ENCODE measurements at regions not wholly inside any gene's neighbourhood (a gene's known extent, or its start where the extent isn't known, plus 50 kb on each side); places are given as distances from the start of the nearest gene placed in this dataset.

- no peak for DNase-seq
These were observed 251.2 kb upstream of the NOX3 start for GRCh38 chr6:155706806-155707205.

DNA sequence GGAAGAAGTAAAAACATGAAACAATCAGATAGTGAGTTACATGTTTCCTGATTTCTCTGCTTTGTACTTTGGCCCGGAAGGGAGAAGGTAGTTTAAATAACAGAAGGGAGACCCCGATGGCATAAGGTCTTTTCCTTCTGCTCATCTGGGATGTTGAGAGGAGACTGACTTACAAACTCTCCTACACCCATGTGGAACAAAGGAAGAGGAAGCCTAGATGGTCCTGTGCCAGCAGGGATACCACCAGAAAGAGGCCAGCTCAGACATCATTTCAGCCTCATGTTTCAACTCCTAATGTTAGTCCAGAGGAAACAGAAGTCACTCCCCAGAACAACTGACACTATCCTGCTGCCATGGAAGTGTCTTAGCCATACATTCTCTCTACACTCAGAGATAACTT, 250.7 kb upstream of the NOX3 start:
- DNase-seq, result no peak

DNA sequence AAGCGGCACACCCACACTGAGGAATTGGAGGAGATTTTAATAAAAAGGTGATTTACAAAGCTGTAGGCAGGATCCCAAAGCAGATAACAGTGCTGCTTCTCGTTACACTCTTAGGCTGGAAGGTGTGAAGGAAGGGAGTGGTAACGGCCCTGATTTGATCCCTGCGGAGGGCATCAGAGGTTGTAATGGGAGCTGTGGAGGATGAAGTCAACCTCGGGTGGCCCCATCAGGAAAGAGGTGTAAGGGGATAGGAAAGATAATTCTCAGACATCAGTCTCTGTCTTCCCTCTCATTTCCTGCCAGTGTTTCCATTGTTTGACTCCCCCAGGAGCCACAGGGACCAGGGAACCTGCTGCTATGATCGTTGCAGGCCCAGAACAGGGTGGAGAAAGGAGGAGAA, 245.7 kb upstream of the NOX3 start:
- DNase-seq, result no peak

GRCh38 chr6:155695495-155695894, 239.9 kb upstream of the NOX3 start:
- DNase-seq, result no peak

GRCh38 chr6:155694419-155694790, 238.8 kb upstream of the NOX3 start:
- DNase-seq, result no peak

- no peak for DNase-seq
These were observed 238.2 kb upstream of the NOX3 start for GRCh38 chr6:155693573-155694418.

DNA sequence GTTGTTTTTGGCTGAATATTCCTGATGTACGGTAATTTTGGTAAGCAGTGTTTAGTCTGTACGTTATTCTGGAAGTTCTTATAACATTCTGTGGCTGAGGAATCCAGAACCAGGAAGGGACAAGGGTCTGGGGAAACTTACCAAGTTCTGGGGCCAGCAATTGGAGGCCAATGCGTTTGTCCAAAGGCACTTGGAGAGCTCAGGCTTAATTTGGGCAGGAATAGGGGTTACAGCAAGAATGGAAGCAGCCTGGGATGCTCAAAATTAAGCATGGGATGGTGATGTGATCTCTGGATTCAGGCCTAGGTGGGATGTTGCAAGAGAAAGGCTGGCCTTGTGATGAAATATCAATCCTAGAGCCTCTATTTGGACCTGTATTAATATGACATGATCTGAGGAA, 235.2 kb upstream of the NOX3 start:
- DNase-seq, result no peak

- DNase-seq, result no peak
These were observed 232.0 kb upstream of the NOX3 start for GRCh38 chr6:155687645-155688044.

GRCh38 chr6:155684416-155685196, 229.0 kb upstream of the NOX3 start:
- DNase-seq, result no peak

DNA sequence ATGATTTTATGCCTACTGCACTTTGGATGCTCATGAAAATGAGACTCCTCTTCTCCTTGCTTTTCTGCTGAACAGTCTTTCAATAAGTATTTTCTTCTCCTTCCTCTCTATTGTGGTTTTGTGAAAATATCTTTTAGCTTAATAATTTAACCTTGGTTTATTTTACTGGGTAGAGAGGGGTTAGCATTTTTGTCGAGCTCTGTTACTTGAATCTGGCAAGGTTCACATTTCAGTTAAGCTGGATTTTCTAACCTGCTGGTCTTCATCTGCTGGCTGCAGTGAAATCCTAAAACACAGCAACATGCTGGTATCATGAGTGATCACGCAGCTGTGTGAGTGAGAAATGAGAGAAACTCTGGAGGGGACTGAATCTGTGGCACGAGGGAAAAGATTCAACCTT, 222.7 kb upstream of the NOX3 start:
- DNase-seq, result no peak

- DNase-seq, result no peak
These were observed 220.7 kb upstream of the NOX3 start for GRCh38 chr6:155676346-155676745.

- DNase-seq, result no peak
These were observed 215.0 kb upstream of the NOX3 start for GRCh38 chr6:155670655-155671054.

DNA sequence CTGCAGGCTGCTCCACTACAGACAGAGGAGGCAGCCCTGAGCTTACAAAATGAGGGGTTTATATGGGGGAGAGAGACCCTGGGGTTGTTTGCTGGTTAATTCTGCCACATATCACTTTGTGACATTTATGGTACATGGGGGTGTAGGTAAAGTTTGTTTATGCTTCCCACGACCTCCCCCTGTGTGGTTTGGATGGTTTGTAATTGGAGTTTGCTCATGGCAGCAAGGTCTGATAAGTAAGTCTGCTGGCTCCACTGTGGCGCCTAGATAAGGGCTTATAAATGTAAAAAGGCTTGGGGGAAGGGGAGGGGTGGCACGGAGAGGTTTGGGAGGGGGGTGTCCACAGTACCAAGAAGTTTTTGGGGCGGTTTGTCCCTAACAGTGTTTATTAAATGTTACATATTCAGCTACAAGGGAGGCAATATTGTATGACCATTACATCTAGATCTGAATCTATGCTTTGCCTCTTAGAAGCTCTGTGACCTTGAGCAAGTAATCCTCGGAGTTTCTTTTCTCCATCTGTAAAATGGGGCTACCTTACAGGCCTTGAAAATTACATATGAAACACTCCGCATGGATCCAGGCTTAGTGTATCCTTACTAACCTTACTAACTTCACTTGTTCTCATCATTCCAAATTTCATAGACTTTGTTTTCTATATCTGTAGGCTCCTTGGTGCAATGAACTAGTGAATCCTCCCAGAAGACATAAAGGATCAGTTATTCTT, 204.8 kb upstream of the NOX3 start:
- no peak for DNase-seq

DNA sequence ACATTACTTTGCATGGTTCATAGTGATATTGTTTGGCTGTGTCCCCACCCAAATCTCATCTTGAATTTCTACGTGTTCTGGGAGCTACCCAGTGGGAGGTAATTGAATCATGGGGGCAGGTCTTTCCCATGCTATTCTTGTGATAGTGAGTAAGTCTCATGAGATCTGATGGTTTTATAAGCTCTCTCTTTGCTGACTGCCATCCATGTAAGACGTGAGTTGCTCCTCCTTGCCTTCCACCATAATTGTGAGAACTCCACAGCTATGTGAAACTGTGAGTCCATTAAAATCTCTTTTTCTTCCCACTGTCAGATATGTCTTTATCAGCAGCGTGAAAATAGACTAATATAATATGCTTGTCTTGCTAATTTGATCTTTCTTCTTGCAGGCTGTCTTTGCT, 200.4 kb upstream of the NOX3 start:
- DNase-seq, result no peak

DNA sequence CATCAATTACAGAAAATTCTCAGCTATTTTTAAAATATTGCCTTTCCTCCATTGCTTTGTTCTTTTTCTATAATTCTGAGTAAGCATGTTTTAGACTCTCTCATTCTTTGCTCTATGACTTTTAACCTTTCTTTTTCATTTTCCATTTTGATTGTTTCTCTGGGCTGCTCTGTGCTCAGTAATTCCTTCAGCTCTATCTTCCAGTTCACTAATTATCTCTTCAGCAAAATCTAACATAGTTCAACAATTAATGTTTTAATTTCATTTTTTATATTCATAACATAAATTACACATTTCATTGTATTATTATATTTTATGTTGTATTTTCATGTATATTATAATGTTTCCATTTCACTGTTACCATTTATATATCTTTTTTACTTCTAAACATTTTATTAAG, 198.8 kb upstream of the NOX3 start:
- DNase-seq, result no peak

GRCh38 chr6:155648301-155648700, 192.7 kb upstream of the NOX3 start:
- no peak for DNase-seq

GRCh38 chr6:155647354-155647753, 191.7 kb upstream of the NOX3 start:
- no peak for DNase-seq

GRCh38 chr6:155646443-155646842, 190.8 kb upstream of the NOX3 start:
- no peak for DNase-seq

GRCh38 chr6:155645325-155645724, 189.7 kb upstream of the NOX3 start:
- no peak for DNase-seq

GRCh38 chr6:155641603-155642002, 186.0 kb upstream of the NOX3 start:
- DNase-seq, result no peak

GRCh38 chr6:155638200-155638599, 182.6 kb upstream of the NOX3 start:
- no peak for DNase-seq

DNA sequence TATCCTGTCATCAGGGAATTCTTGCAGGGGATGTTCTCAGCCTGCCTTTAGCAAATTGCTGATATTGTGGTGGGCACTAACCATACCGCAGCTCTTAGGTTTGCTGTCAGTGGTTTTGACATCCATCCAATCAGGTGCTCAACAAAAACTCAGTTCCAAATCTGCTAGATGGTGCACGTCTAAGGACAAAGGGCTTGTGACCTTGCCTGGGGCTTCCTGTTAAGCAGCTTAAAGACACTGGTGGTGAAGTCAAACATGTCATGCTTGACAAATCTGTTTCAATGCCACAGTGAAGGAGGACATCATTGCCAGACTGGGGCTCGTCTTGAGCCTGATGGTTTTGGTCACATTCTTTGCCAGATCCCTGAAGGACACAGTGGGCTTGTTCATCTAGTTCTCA, 179.8 kb upstream of the NOX3 start:
- DNase-seq, result no peak

DNA sequence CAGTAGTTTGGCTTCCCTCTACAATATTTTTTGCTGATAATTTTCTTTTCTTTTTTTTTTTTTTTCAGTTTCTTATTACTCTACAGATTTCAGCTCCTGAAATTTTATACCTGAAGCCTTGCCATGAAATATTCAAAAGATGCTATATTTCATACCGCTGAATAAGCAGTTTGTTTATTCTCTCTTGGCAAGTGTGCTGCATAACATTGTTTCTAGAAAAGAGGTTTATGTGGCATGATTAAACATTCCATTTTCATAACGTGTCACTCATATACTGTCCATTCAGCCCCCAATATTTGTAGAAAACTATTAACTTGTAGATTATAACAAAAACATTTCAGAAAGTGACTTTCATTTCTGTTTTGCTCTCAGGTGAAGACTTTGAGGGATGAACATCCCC, 174.4 kb upstream of the NOX3 start:
- DNase-seq, result no peak

DNA sequence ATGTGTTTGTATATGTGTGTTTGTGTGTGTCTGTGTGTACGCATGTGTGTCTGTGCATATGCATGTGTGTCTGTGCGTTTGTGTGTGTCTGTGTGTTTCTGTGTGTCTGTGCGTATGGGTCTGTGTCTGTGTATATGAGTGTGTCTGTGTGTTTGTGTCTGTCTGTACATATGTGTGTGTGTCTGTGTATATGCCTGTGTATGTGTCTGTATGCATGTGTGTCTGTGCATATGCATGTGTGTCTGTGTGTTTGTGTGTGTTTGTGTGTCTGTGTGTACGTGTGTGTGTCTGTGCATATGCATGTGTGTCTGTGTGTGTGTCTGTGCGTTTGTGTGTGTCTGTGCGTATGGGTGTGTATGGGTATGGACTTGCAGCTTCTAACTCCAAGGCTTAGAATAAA, 174.0 kb upstream of the NOX3 start:
- DNase-seq, result no peak

Data from islet precursor cell (in vitro differentiated cells).